Upper lobe of right lung (tissue), 1 donor: ENCODE measurements at regions not wholly inside any gene's neighbourhood (a gene's known extent, or its start where the extent isn't known, plus 50 kb on each side); places are given as distances from the start of the nearest gene placed in this dataset.

Experiments used
- ATAC-seq: fragments of 200-7000 bp; cut with Tn5 transposase; one replicate; pipeline ENCODE4 v1.9.1; 2020; ENCODE audit warnings: mild to moderate bottlenecking, moderate library complexity
- DNase-seq: peaks from one replicate; pipeline ENCODE4 v3.0.0-alpha.2; 2020
- H3K27ac ChIP-seq: fragments of 200-600 bp; one replicate; pipeline ENCODE4 v1.8.0; 2022
- H3K27me3 ChIP-seq: fragments of 200-600 bp; one replicate; pipeline ENCODE4 v1.8.0; 2022; ENCODE audit warnings: mild to moderate bottlenecking
- H3K36me3 ChIP-seq: fragments of 200-600 bp; one replicate; pipeline ENCODE4 v1.8.0; 2022
- H3K4me1 ChIP-seq: fragments of 200-600 bp; one replicate; pipeline ENCODE4 v1.8.0; 2022
- H3K4me3 ChIP-seq: fragments of 200-600 bp; one replicate; pipeline ENCODE4 v1.8.0; 2022; ENCODE audit warnings: mild to moderate bottlenecking
- H3K9me3 ChIP-seq: fragments of 200-600 bp; one replicate; pipeline ENCODE4 v1.8.0; 2022
- intact Hi-C: fragments of 100-400 bp; cut with DNase I; formaldehyde crosslinking; loops from one replicate; pipeline ENCODE4 v1.11.0; 2022
- TF ChIP-seq, protein P1 (sequence below): fragments of 200-600 bp; IDR thresholded peaks from one replicate; pipeline ENCODE4 v1.8.0; 2022; ENCODE audit warnings: antibody characterized with exemption
- donor health status: DM: no; HTN: yes; CAD: no; lungs with severe emphysema.

DNA sequence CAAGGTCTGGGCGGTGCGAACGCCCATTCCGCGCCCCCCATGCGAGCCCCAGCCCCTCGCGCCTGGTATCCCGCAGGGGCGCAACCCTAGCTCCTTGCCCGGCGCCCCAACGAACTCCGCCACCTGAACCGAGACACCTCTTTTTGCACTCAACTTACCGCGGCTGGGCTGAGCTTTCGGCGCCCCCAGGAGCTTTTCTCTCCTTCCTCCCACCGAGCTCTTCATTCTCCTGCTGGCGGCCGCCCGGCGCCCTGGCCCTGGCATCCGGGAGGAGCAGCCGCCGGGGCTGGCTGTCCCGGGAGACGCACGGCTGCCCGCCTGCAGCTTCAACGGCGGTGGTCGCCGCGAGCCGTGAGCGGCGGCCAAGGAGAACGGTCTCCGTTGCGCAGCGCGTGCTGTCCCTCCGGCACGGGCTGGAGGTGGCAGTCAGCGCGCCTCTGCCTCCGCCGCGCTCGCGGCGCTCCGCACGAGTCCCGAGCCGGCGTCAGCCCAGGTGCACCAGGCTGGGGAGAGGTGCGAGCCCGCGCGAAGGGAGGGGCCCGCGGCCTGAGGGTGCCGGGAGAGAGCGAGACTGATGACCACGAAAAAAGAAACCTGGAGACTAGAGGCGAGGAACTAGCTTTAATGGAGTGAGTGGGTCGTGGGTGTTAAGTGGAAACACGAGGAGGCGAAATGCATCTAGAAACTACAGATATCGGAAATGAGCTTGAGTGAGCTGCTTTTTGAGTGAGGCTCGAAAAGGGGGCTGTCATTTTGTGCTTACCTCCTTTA lies 621.5 kb upstream of the ZNF385D start:
- peak; percentile 55 for ATAC-seq
- peak; percentile 64 for DNase-seq
- H3K4me3 ChIP-seq: peak overlapping the region; percentile 36
- H3K27me3 ChIP-seq: peaks cover 26% of the 10 kb centered on the region
- no peaks in the 10 kb centered on the region for H3K4me1 ChIP-seq
- intact Hi-C loops: no loop called here
- TF ChIP-seq, protein P1, sequence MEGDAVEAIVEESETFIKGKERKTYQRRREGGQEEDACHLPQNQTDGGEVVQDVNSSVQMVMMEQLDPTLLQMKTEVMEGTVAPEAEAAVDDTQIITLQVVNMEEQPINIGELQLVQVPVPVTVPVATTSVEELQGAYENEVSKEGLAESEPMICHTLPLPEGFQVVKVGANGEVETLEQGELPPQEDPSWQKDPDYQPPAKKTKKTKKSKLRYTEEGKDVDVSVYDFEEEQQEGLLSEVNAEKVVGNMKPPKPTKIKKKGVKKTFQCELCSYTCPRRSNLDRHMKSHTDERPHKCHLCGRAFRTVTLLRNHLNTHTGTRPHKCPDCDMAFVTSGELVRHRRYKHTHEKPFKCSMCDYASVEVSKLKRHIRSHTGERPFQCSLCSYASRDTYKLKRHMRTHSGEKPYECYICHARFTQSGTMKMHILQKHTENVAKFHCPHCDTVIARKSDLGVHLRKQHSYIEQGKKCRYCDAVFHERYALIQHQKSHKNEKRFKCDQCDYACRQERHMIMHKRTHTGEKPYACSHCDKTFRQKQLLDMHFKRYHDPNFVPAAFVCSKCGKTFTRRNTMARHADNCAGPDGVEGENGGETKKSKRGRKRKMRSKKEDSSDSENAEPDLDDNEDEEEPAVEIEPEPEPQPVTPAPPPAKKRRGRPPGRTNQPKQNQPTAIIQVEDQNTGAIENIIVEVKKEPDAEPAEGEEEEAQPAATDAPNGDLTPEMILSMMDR: no peak
- no peak overlapping the region for H3K27ac ChIP-seq
- no peaks in the 10 kb centered on the region for H3K9me3 ChIP-seq
- H3K36me3 ChIP-seq: no peaks in the 10 kb centered on the region

DNA sequence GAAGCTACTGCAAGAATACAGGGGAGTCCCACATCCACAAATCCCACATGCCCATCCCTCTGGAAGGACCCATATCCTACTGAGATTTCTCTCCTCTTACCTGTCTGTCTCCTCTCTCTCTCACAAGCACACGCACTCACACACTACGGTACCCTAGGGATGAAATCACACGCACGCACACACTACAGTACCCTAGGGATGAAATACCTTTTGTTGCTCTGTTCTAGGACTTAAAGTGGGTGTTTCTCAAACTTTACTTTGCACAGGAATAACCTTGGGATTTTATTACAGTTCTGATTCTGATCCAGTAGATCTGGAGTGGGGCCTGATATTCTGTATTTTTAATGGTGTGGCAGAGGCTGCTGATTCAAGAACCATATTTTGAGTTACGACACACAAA lies 622.2 kb upstream of the ZNF385D start:
- TF ChIP-seq, protein P1: no peak
- no peaks in the 10 kb centered on the region for H3K36me3 ChIP-seq
- H3K27ac ChIP-seq: no peak overlapping the region
- no peaks in the 10 kb centered on the region for H3K9me3 ChIP-seq
- DNase-seq (no peak), ATAC-seq (no peak)
- H3K27me3 ChIP-seq: peaks cover 26% of the 10 kb centered on the region
- H3K4me3 ChIP-seq: no peak overlapping the region
- intact Hi-C loops: no loop called here
- H3K4me1 ChIP-seq: no peaks in the 10 kb centered on the region

DNA sequence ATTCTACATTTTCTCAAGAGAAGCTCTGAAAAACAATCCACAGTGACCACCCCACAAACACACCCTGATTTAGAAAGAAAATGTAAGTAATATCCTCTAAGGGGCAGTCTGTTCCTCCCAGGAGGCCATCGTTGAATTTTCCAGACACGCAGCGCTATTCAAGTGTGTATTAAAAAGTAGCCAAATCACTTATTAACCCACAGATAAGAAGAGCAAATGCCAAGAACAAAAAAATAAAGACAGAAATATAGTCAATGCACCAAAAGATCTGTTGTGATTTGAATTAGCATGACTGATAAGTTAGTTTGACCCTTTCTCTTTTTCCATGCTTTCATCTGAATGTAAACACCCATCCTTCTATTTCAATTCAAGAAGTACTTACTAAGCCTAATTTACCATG lies 622.8 kb upstream of the ZNF385D start:
- no peaks in the 10 kb centered on the region for H3K9me3 ChIP-seq
- H3K27ac ChIP-seq: no peak overlapping the region
- no peak overlapping the region for H3K4me3 ChIP-seq
- no peak for ATAC-seq
- no peaks in the 10 kb centered on the region for H3K4me1 ChIP-seq
- H3K27me3 ChIP-seq: peaks cover 26% of the 10 kb centered on the region
- intact Hi-C loops: no loop called here
- no peak for DNase-seq
- no peaks in the 10 kb centered on the region for H3K36me3 ChIP-seq
- TF ChIP-seq, protein P1: no peak

DNA sequence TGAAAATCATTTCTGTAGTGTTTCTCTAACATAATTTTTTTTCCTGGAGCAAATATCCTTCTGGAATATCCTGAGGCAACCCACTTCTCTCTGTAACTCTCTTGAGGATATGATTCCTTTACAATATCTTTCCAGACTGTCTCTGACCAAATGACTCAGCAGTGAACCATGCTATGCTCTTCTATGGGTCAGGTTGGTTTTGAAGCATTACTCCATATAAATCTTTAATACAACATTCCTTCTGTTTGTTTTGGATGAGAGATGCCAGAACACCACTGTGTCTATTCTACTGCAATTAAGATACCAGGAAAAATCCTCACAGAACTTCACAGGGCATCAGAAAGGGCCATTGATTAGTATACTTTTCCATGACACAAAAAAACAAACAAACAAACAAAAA lies 626.4 kb upstream of the ZNF385D start:
- Histone ChIP-seq H3K4me1 (no peaks in the 10 kb centered on the region), H3K4me3 (no peak overlapping the region), H3K9me3 (no peaks in the 10 kb centered on the region), H3K36me3 (no peaks in the 10 kb centered on the region), H3K27ac (no peak overlapping the region), H3K27me3 (peaks cover 8% of the 10 kb centered on the region)
- no peak for ATAC-seq
- DNase-seq: no peak
- TF ChIP-seq, protein P1: no peak
- intact Hi-C loops: no loop called here

DNA sequence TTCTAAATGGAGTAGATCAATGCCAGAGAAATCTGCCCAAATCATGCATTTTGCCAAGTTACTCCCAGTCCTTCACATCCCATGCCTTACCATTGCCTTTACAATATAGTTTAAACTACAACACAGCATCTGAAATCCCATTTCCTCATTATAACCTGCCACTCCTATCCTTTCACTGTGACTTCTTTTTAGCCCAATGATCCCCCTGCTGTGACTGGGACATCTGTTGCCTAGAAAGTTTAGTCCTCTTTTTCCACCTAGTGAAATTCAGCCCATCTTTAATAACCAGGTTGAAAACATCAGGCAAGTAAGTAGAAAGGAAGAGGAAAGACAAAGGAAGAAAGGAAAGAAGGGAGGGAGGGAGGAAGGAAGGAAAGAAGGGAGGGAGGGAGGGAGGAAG lies 627.9 kb upstream of the ZNF385D start:
- DNase-seq (no peak), ATAC-seq (no peak)

More for the DNA sequence above, 627.9 kb upstream of the ZNF385D start:
- no peak overlapping the region for H3K4me3 ChIP-seq
- TF ChIP-seq, protein P1: no peak
- H3K27me3 ChIP-seq: no peaks in the 10 kb centered on the region
- no peak overlapping the region for H3K27ac ChIP-seq
- H3K4me1 ChIP-seq: no peaks in the 10 kb centered on the region
- H3K9me3 ChIP-seq: no peaks in the 10 kb centered on the region
- no peaks in the 10 kb centered on the region for H3K36me3 ChIP-seq
- intact Hi-C loops: no loop called here
